ENCODE measurements at regions not wholly inside any gene's neighbourhood (a gene's known extent, or its start where the extent isn't known, plus 50 kb on each side); places are given as distances from the start of the nearest gene placed in this dataset.

- TF ChIP-seq CTCF (IDR thresholded peaks at IDR 0.05) (no peak), POLR2A (IDR thresholded peaks at IDR 0.05) (no peak)
These were observed 126.2 kb upstream of the RBFOX1 start for GRCh38 chr16:7206469-7206868.
